ENCODE measurements at regions not wholly inside any gene's neighbourhood (a gene's known extent, or its start where the extent isn't known, plus 50 kb on each side); places are given as distances from the start of the nearest gene placed in this dataset.
"Not testable (repeated sequence)": the region's sequence is repeated elsewhere in the genome, so short reads cannot be mapped to it uniquely, and the experiment has no call there.

- DNase-seq, result no peak
These were observed 210.7 kb upstream of the RND3 start for GRCh38 chr2:150698016-150698661.

GRCh38 chr2:150697596-150697995 is 210.1 kb upstream of the RND3 start:
- DNase-seq, result no peak

GRCh38 chr2:150695451-150696135 is 208.1 kb upstream of the RND3 start:
- no peak for DNase-seq

GRCh38 chr2:150693556-150693955 is 206.1 kb upstream of the RND3 start:
- DNase-seq, result no peak

- no peak for DNase-seq
These were observed 203.4 kb upstream of the RND3 start for GRCh38 chr2:150690870-150691269.

GRCh38 chr2:150690261-150690660 is 202.8 kb upstream of the RND3 start:
- DNase-seq, result no peak

- DNase-seq, result no peak
These were observed 202.1 kb upstream of the RND3 start for GRCh38 chr2:150689590-150689989.

GRCh38 chr2:150688016-150688415 is 200.5 kb upstream of the RND3 start:
- DNase-seq, result no peak

- DNase-seq, result no peak
These were observed 198.9 kb upstream of the RND3 start for GRCh38 chr2:150686391-150686790.

GRCh38 chr2:150681120-150681804 is 193.8 kb upstream of the RND3 start:
- no peak for DNase-seq

GRCh38 chr2:150679456-150680120 is 192.1 kb upstream of the RND3 start:
- DNase-seq, result no peak

GRCh38 chr2:150677551-150677950 is 190.1 kb upstream of the RND3 start:
- DNase-seq, result no peak

- no peak for DNase-seq
These were observed 189.4 kb upstream of the RND3 start for GRCh38 chr2:150676747-150677383.

GRCh38 chr2:150675807-150676206 is 188.3 kb upstream of the RND3 start:
- DNase-seq, result no peak

GRCh38 chr2:150674283-150674682 is 186.8 kb upstream of the RND3 start:
- no peak for DNase-seq

GRCh38 chr2:150672311-150672710 is 184.8 kb upstream of the RND3 start:
- no peak for DNase-seq

- DNase-seq, result no peak
These were observed 182.0 kb upstream of the RND3 start for GRCh38 chr2:150669492-150669891.

- not testable (repeated sequence) for DNase-seq
These were observed 179.6 kb upstream of the RND3 start for GRCh38 chr2:150667039-150667438.

- no peak for DNase-seq
These were observed 175.7 kb upstream of the RND3 start for GRCh38 chr2:150663143-150663542.

- DNase-seq, result no peak
These were observed 168.5 kb upstream of the RND3 start for GRCh38 chr2:150656002-150656401.

- DNase-seq, result no peak
These were observed 165.9 kb upstream of the RND3 start for GRCh38 chr2:150653351-150653750.

- DNase-seq, result no peak
These were observed 160.5 kb upstream of the RND3 start for GRCh38 chr2:150647943-150648342.

- DNase-seq, result no peak
These were observed 159.3 kb upstream of the RND3 start for GRCh38 chr2:150646746-150647145.
